ENCODE measurements at regions not wholly inside any gene's neighbourhood (a gene's known extent, or its start where the extent isn't known, plus 50 kb on each side); places are given as distances from the start of the nearest gene placed in this dataset.

DNA sequence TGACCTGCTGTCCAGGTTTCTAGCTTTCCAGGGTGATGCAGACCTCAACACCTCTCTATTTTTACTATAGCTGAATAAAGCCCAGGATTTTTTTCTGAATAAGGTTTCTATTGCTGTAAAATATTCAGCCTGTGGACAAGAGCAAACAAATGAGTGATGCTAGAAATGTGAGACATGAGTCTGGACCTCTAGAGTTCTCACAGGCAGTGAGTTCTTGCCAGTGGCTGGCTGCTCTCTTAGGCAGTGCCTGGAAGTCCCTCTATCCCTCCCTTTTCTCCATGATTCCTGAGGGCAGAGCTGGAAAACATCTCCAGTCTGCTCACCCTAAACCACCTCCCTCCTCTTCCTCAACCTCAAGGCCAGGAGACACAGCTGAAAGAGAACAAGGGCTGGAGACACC is 793.8 kb upstream of the IGFBP3 start:
- no peak for TF ChIP-seq CTCF (IDR thresholded peaks at IDR 0.05)
- TF ChIP-seq POLR2A (IDR thresholded peaks at IDR 0.05), result no peak
- TF ChIP-seq EP300 (IDR thresholded peaks at IDR 0.05), result no peak
